Erythroblast (primary cell): ENCODE measurements at regions not wholly inside any gene's neighbourhood (a gene's known extent, or its start where the extent isn't known, plus 50 kb on each side); places are given as distances from the start of the nearest gene placed in this dataset.

Source experiments
- GATA1 ChIP-seq: IDR thresholded peaks from 2 replicates; pipeline ENCODE4 v1.6.1; 2011; ENCODE audit warnings: low read depth, mild to moderate bottlenecking, control low read depth, low read length, moderate library complexity
- POLR2A ChIP-seq: IDR thresholded peaks from 2 replicates; pipeline ENCODE4 v1.6.1; 2011; ENCODE audit warnings: mild to moderate bottlenecking, low read length

DNA sequence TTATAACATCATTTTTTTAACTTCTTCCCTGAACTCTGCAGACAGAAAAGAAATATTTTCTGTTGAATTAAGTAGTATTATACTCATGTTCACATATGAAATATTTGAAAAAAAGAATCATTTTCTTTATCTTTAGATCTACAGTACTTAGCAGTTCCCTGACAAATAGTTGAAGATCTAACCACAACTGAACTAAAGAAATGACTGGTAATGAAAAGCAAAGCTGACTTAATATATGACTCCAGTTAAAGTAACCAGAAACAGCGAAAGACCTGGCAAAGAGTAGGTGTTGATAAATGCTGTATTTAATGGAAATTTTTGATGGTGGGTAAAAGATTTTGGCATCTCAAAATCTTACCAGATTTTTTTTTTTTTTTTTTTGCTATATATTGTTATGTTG lies 207.1 kb upstream of the SLC16A7 start:
- TF ChIP-seq POLR2A (no peak), GATA1 (no peak)
